ENCODE measurements at regions not wholly inside any gene's neighbourhood (a gene's known extent, or its start where the extent isn't known, plus 50 kb on each side); places are given as distances from the start of the nearest gene placed in this dataset.

- no peaks in the 10 kb centered on the region for H3K36me3 ChIP-seq (ENCODE audit: low read depth)
- no peak overlapping the region for H3K27ac ChIP-seq (ENCODE audit: poor library complexity, severe bottlenecking)
- H3K4me3 ChIP-seq (ENCODE audit: severe bottlenecking) = no peak overlapping the region
- H3K27me3 ChIP-seq (ENCODE audit: insufficient read depth, poor library complexity, severe bottlenecking) = no peaks in the 10 kb centered on the region
- peaks cover 2% of the 10 kb centered on the region for H3K9me3 ChIP-seq (ENCODE audit: severe bottlenecking)
- no peaks in the 10 kb centered on the region for H3K4me1 ChIP-seq (ENCODE audit: insufficient read depth, poor library complexity, severe bottlenecking)
- ATAC-seq (ENCODE audit: low read depth) = no peak
- DNase-seq (ENCODE audit: low spot score) = no peak
- TF ChIP-seq CTCF (IDR thresholded peaks at IDR 0.05; ENCODE audit: poor library complexity, severe bottlenecking) = no peak
Measured at GRCh38 chr3:151964743-151965142, 91.3 kb downstream of the SUCNR1 start.

GRCh38 chr3:151969026-151969642, 95.7 kb downstream of the SUCNR1 start:
- Histone ChIP-seq H3K4me1 (ENCODE audit: insufficient read depth, poor library complexity, severe bottlenecking) (peaks cover 9% of the 10 kb centered on the region), H3K27ac (ENCODE audit: poor library complexity, severe bottlenecking) (no peak overlapping the region), H3K4me3 (ENCODE audit: severe bottlenecking) (no peak overlapping the region), H3K36me3 (ENCODE audit: low read depth) (no peaks in the 10 kb centered on the region), H3K27me3 (ENCODE audit: insufficient read depth, poor library complexity, severe bottlenecking) (no peaks in the 10 kb centered on the region), H3K9me3 (ENCODE audit: severe bottlenecking) (peaks cover 2% of the 10 kb centered on the region)
- DNase-seq (ENCODE audit: low spot score) = no peak
- ATAC-seq (ENCODE audit: low read depth) = no peak
- no peak for TF ChIP-seq CTCF (IDR thresholded peaks at IDR 0.05; ENCODE audit: poor library complexity, severe bottlenecking)

GRCh38 chr3:151971814-151972579, 98.6 kb downstream of the SUCNR1 start:
- ATAC-seq (ENCODE audit: low read depth) = no peak
- no peak overlapping the region for H3K4me3 ChIP-seq (ENCODE audit: severe bottlenecking)
- H3K4me1 ChIP-seq (ENCODE audit: insufficient read depth, poor library complexity, severe bottlenecking) = peaks cover 32% of the 10 kb centered on the region
- peaks cover 2% of the 10 kb centered on the region for H3K9me3 ChIP-seq (ENCODE audit: severe bottlenecking)
- H3K27me3 ChIP-seq (ENCODE audit: insufficient read depth, poor library complexity, severe bottlenecking) = no peaks in the 10 kb centered on the region
- DNase-seq (ENCODE audit: low spot score) = no peak
- H3K27ac ChIP-seq (ENCODE audit: poor library complexity, severe bottlenecking) = no peak overlapping the region
- no peaks in the 10 kb centered on the region for H3K36me3 ChIP-seq (ENCODE audit: low read depth)
- TF ChIP-seq CTCF (IDR thresholded peaks at IDR 0.05; ENCODE audit: poor library complexity, severe bottlenecking) = no peak

- DNase-seq (ENCODE audit: low spot score) (no peak), ATAC-seq (ENCODE audit: low read depth) (0 out of 3 replicates have a peak, but pooled peaks have one; percentile 33)
- Histone ChIP-seq H3K27ac (ENCODE audit: poor library complexity, severe bottlenecking) (no peak overlapping the region), H3K4me1 (ENCODE audit: insufficient read depth, poor library complexity, severe bottlenecking) (peaks cover 32% of the 10 kb centered on the region), H3K36me3 (ENCODE audit: low read depth) (no peaks in the 10 kb centered on the region), H3K4me3 (ENCODE audit: severe bottlenecking) (no peak overlapping the region), H3K9me3 (ENCODE audit: severe bottlenecking) (no peaks in the 10 kb centered on the region), H3K27me3 (ENCODE audit: insufficient read depth, poor library complexity, severe bottlenecking) (no peaks in the 10 kb centered on the region)
- no peak for TF ChIP-seq CTCF (IDR thresholded peaks at IDR 0.05; ENCODE audit: poor library complexity, severe bottlenecking)
Measured at GRCh38 chr3:151974067-151974466, 100.6 kb downstream of the SUCNR1 start.

All from RWPE2 (cell line).